Neural progenitor cell (in vitro differentiated cells): ENCODE measurements at regions not wholly inside any gene's neighbourhood (a gene's known extent, or its start where the extent isn't known, plus 50 kb on each side); places are given as distances from the start of the nearest gene placed in this dataset.

ENCODE experiments used
- DNase-seq: peaks from one replicate; pipeline ENCODE4 v3.0.0-alpha.2; 2016; ENCODE audit warnings: low spot score
- H2AFZ ChIP-seq: fragments of 200-600 bp; sonication (generic); replicated peaks from 2 replicates; pipeline ENCODE4 v1.6.1; 2016; ENCODE audit warnings: antibody characterized with exemption
- H3F3A ChIP-seq: fragments of 200-600 bp; sonication (generic); 2 replicates; pipeline ENCODE4 v1.6.1; 2016; ENCODE audit warnings: antibody characterized with exemption, low read depth
- H3K27ac ChIP-seq: fragments of 200-600 bp; sonication (generic); 2 replicates; pipeline ENCODE4 v1.5.1; 2016; ENCODE audit warnings: mild to moderate bottlenecking
- H3K27me3 ChIP-seq: fragments of 200-600 bp; sonication (generic); 2 replicates; pipeline ENCODE4 v1.6.1; 2016; ENCODE audit warnings: mild to moderate bottlenecking, moderate library complexity
- H3K36me3 ChIP-seq: fragments of 200-600 bp; sonication (generic); 2 replicates; pipeline ENCODE4 v1.5.1; 2016
- H3K4me1 ChIP-seq: fragments of 200-600 bp; sonication (generic); 2 replicates; pipeline ENCODE4 v1.6.1; 2016; ENCODE audit warnings: mixed run types
- H3K4me2 ChIP-seq: fragments of 200-600 bp; sonication (generic); 2 replicates; pipeline ENCODE4 v1.6.1; 2016
- H3K4me3 ChIP-seq: fragments of 200-600 bp; sonication (generic); 2 replicates; pipeline ENCODE4 v1.5.1; 2016
- H3K79me2 ChIP-seq: fragments of 200-600 bp; sonication (generic); 2 replicates; pipeline ENCODE4 v1.6.1; 2016; ENCODE audit warnings: low read depth
- H3K9ac ChIP-seq: fragments of 200-600 bp; sonication (generic); 2 replicates; pipeline ENCODE4 v1.6.1; 2016
- H3K9me3 ChIP-seq: fragments of 200-600 bp; sonication (generic); 2 replicates; pipeline ENCODE4 v1.5.1; 2016; ENCODE audit warnings: low read depth
- H4K20me1 ChIP-seq: fragments of 200-600 bp; sonication (generic); 2 replicates; pipeline ENCODE4 v1.6.1; 2016; ENCODE audit warnings: low read depth
- H3K27ac Mint-ChIP-seq: 3 replicates; pipeline ENCODE4 v1.8.0; 2021; ENCODE audit warnings: mixed read lengths
- H3K27me3 Mint-ChIP-seq: 2 replicates; pipeline ENCODE4 v1.8.0; 2022; ENCODE audit warnings: low read depth, mild to moderate bottlenecking, inconsistent platforms, moderate library complexity, mixed read lengths; ENCODE audit not compliant: insufficient read depth
- H3K36me3 Mint-ChIP-seq: 3 replicates; pipeline ENCODE4 v1.8.0; 2021; ENCODE audit warnings: mixed read lengths
- H3K4me1 Mint-ChIP-seq: 3 replicates; pipeline ENCODE4 v1.8.0; 2021; ENCODE audit warnings: mixed read lengths
- H3K4me3 Mint-ChIP-seq: 3 replicates; pipeline ENCODE4 v1.8.0; 2021; ENCODE audit warnings: mild to moderate bottlenecking, moderate library complexity, mixed read lengths
- H3K9me3 Mint-ChIP-seq: 3 replicates; pipeline ENCODE4 v1.8.0; 2020; ENCODE audit warnings: mixed read lengths
- CTCF ChIP-seq: fragments of 200-600 bp; sonication (generic); IDR thresholded peaks from 2 replicates; pipeline ENCODE4 v1.5.1; 2017; ENCODE audit warnings: antibody characterized with exemption, mild to moderate bottlenecking
- EZH2 ChIP-seq: fragments of 200-600 bp; sonication (generic); IDR thresholded peaks from 2 replicates; pipeline ENCODE4 v1.6.1; 2017; ENCODE audit warnings: antibody characterized with exemption, mild to moderate bottlenecking, moderate library complexity
- EZH2phosphoT487 ChIP-seq: fragments of 200-600 bp; sonication (generic); IDR thresholded peaks from 2 replicates; pipeline ENCODE4 v1.6.1; 2017; ENCODE audit warnings: antibody characterized with exemption

DNA sequence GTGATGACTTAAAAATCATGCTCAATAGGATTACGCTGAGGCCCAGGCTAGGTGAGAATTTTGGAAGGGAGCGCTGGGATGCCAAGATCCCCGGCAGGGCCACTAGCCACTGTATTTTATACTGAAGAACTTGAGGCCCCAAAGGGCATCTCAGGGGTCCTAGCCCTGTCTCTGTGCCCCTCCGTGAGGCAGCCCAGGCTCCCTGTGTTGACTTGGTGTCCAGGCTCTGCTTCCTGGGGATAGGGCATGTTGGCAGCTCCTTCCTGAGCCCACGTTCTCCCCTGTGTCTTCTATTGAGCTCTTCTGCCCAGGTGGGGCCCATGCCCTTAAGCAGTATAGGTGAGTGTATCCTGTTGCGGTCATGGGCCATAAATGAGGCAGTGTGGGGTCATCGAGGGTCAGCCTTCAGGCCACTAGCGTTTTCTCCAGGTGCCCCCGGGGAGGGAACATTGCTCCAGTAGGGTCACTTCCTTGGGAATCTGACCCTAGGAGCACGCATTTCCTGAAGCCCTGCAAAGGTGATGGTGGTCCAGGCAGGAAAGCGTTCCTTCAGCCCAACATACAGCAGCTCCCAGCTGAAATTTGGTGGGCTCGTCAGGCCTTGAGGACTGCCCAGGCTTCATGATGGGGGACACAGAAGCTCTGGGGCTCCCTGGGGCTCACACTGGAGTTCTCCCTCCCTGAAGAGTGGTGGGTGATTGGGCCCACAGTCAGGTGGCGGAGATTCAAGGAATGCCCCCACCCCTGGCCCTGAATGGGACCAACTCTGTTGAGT, 189.4 kb downstream of the UBE3A start:
- no peaks in the 10 kb centered on the region for H3K27me3 Mint-ChIP-seq
- H3K9me3 Mint-ChIP-seq: peaks cover 40% of the 10 kb centered on the region
- H3K27ac Mint-ChIP-seq: no peak overlapping the region
- no peak for TF ChIP-seq EZH2
- TF ChIP-seq EZH2phosphoT487: no peak
- TF ChIP-seq CTCF: no peak
- Histone ChIP-seq H2AFZ (no peak overlapping the region), H3K4me1 (no peaks in the 10 kb centered on the region), H4K20me1 (no peaks in the 10 kb centered on the region), H3K4me3 (no peak overlapping the region), H3K9ac (no peak overlapping the region), H3K79me2 (no peaks in the 10 kb centered on the region), H3K27me3 (no peaks in the 10 kb centered on the region), H3F3A (no peaks in the 10 kb centered on the region), H3K27ac (no peak overlapping the region), H3K9me3 (no peaks in the 10 kb centered on the region), H3K36me3 (no peaks in the 10 kb centered on the region), H3K4me2 (no peak overlapping the region)
- no peak for DNase-seq
- H3K4me3 Mint-ChIP-seq: no peak overlapping the region
- no peaks in the 10 kb centered on the region for H3K36me3 Mint-ChIP-seq
- H3K4me1 Mint-ChIP-seq: no peaks in the 10 kb centered on the region

DNA sequence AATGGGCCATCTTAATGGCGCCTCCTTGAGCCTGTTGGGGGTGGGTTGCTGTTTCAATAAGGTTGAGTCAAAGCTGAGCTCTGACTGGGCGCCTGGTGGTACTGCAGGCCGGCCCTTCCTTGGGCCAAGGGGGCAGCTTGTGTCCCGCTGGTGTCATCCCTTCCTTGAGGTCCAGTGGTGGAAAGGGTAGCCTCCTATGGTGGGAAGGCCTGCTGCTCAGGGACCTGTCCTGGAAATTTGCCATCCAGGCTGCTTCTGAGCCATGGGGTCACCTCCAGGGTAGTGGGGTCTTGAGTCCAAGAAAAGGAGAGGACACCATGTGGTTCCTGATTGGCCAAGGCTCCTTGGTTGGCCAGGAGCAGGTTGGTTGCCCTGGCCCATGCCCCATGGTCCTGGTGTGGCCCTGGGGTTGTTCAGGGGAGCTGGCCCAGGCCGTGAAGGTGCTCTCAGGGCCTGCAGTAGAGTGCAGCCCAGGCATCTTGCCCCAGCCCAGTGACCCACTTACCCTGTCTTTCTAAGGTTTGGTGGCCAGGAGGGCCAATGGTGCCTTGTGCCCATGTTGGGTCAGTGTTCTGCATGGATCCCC, 188.7 kb downstream of the UBE3A start:
- peaks cover 43% of the 10 kb centered on the region for H3K9me3 Mint-ChIP-seq
- H3K79me2 ChIP-seq: no peaks in the 10 kb centered on the region
- H3K27me3 ChIP-seq: no peaks in the 10 kb centered on the region
- no peaks in the 10 kb centered on the region for H3K27me3 Mint-ChIP-seq
- H3K36me3 ChIP-seq: no peaks in the 10 kb centered on the region
- H2AFZ ChIP-seq: no peak overlapping the region
- no peak overlapping the region for H3K4me2 ChIP-seq
- H3K9ac ChIP-seq: no peak overlapping the region
- H3K4me3 Mint-ChIP-seq: no peak overlapping the region
- H3K27ac ChIP-seq: no peak overlapping the region
- no peaks in the 10 kb centered on the region for H3K36me3 Mint-ChIP-seq
- H4K20me1 ChIP-seq: no peaks in the 10 kb centered on the region
- no peaks in the 10 kb centered on the region for H3F3A ChIP-seq
- TF ChIP-seq EZH2 (no peak), CTCF (no peak), EZH2phosphoT487 (no peak)
- H3K27ac Mint-ChIP-seq: no peak overlapping the region
- peaks cover 5% of the 10 kb centered on the region for H3K9me3 ChIP-seq
- no peak overlapping the region for H3K4me3 ChIP-seq
- no peaks in the 10 kb centered on the region for H3K4me1 Mint-ChIP-seq
- DNase-seq: no peak
- H3K4me1 ChIP-seq: no peaks in the 10 kb centered on the region

DNA sequence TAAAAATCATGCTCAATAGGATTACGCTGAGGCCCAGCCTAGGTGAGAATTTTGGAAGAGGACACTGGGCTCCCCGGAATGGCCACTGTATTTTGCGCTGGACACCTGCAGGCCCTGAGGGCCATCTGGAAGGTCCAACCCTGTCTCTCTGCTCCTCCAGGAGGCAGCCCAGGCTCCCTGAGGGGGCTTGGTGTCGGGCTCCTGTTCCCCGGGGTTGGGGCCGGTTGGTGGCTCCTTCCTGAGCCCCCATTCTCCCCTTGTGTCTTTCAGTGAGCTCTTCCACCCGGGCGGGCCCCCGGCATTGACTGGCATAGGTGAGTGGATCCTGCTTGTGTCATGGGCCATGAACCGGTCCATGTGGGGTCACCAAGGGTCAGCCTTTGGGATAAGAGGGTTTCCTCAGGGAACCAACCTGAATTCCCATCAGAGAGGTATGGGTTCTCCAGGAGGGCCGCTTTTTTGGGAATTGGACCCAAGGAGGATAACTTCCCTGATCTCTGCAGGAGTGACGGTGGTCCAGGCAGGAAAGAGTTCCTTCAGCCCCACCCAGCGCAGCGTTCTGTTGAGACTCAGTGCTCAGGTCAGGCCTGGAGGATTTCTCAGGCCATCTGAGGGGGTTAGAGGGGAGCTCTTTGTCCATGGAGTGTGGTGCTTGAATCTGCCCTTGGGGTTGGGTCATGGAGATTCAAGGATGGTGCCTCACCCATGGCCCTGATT, 187.8 kb downstream of the UBE3A start:
- no peak overlapping the region for H3K27ac ChIP-seq
- no peaks in the 10 kb centered on the region for H3K27me3 Mint-ChIP-seq
- H3K4me3 ChIP-seq: no peak overlapping the region
- H3K9me3 Mint-ChIP-seq: peaks cover 45% of the 10 kb centered on the region
- H3K4me2 ChIP-seq: no peak overlapping the region
- no peaks in the 10 kb centered on the region for H4K20me1 ChIP-seq
- H3K27ac Mint-ChIP-seq: no peak overlapping the region
- H3K4me3 Mint-ChIP-seq: no peak overlapping the region
- TF ChIP-seq CTCF (no peak), EZH2phosphoT487 (no peak), EZH2 (no peak)
- no peak overlapping the region for H2AFZ ChIP-seq
- no peak overlapping the region for H3K9ac ChIP-seq
- no peaks in the 10 kb centered on the region for H3K36me3 ChIP-seq
- no peaks in the 10 kb centered on the region for H3F3A ChIP-seq
- H3K27me3 ChIP-seq: no peaks in the 10 kb centered on the region
- H3K4me1 Mint-ChIP-seq: no peaks in the 10 kb centered on the region
- peaks cover 7% of the 10 kb centered on the region for H3K9me3 ChIP-seq
- H3K4me1 ChIP-seq: no peaks in the 10 kb centered on the region
- H3K79me2 ChIP-seq: no peaks in the 10 kb centered on the region
- H3K36me3 Mint-ChIP-seq: no peaks in the 10 kb centered on the region
- DNase-seq: no peak
